Breast epithelium (tissue), 3 donors: ENCODE measurements at regions not wholly inside any gene's neighbourhood (a gene's known extent, or its start where the extent isn't known, plus 50 kb on each side); places are given as distances from the start of the nearest gene placed in this dataset.

Experiments used
- CTCF ChIP-seq, 3 donors: fragments of 450-650 bp; IDR thresholded peaks; one replicate each; pipeline ENCODE4 v1.5.1; 2016 to 2017; ENCODE audit warnings: antibody characterized with exemption in 3 of 3, mild to moderate bottlenecking in 3 of 3, moderate library complexity in 3 of 3
- POLR2A ChIP-seq: fragments of 450-650 bp; IDR thresholded peaks from one replicate; pipeline ENCODE4 v1.6.1; 2016; ENCODE audit warnings: antibody characterized with exemption, mild to moderate bottlenecking, moderate library complexity
- POLR2AphosphoS5 ChIP-seq, 3 donors: sonication (generic); formaldehyde crosslinking; IDR thresholded peaks; one replicate each; pipeline ENCODE4 v1.6.1; 2017; ENCODE audit warnings: antibody characterized with exemption in 3 of 3

GRCh38 chr10:118838364-118838763, 83.6 kb upstream of the CACUL1 start:
- TF ChIP-seq CTCF (IDR thresholded peaks at IDR 0.05) (no peak), POLR2A (no peak), POLR2AphosphoS5 (IDR thresholded peaks at IDR 0.05) (no peak)
